GM23248 (cell line): ENCODE measurements at regions not wholly inside any gene's neighbourhood (a gene's known extent, or its start where the extent isn't known, plus 50 kb on each side); places are given as distances from the start of the nearest gene placed in this dataset.

ENCODE experiments used
- EZH2 ChIP-seq: fragments of 200-600 bp; sonication (generic); IDR thresholded peaks from 2 replicates; pipeline ENCODE4 v1.6.1; 2018; ENCODE audit warnings: antibody characterized with exemption, mild to moderate bottlenecking; ENCODE audit not compliant: insufficient read depth, poor library complexity, severe bottlenecking
- EZH2phosphoT487 ChIP-seq: fragments of 200-600 bp; sonication (generic); IDR thresholded peaks from 2 replicates; pipeline ENCODE4 v1.6.1; 2018; ENCODE audit warnings: antibody characterized with exemption, moderate library complexity, mild to moderate bottlenecking, low read depth; ENCODE audit not compliant: insufficient read depth

GRCh38 chr6:106788761-106789160 is 159.4 kb downstream of the QRSL1 start:
- no peak for TF ChIP-seq EZH2
- TF ChIP-seq EZH2phosphoT487: no peak
